DND-41 (cell line): ENCODE measurements at regions not wholly inside any gene's neighbourhood (a gene's known extent, or its start where the extent isn't known, plus 50 kb on each side); places are given as distances from the start of the nearest gene placed in this dataset.
"Not testable (repeated sequence)": the region's sequence is repeated elsewhere in the genome, so short reads cannot be mapped to it uniquely, and the experiment has no call there.

Source experiments
- ATAC-seq: fragments of 200-7000 bp; cut with Tn5 transposase; 3 replicates; pipeline ENCODE4 v1.9.1; 2021; ENCODE audit warnings: low read depth; ENCODE audit not compliant: insufficient read depth
- DNase-seq: peaks from one replicate; pipeline ENCODE4 v3.0.0-alpha.2; 2020
- H2AFZ ChIP-seq: 2 replicates; pipeline ENCODE4 v1.6.0; 2012; ENCODE audit warnings: low read depth, low read length
- H3K27ac ChIP-seq: 2 replicates; pipeline ENCODE4 v1.5.1; 2012; ENCODE audit warnings: low read length, inconsistent platforms
- H3K27me3 ChIP-seq: fragments of 200-600 bp; sonication (generic); 2 replicates; pipeline ENCODE4 v1.6.0; 2012; ENCODE audit warnings: low read length, mild to moderate bottlenecking, inconsistent platforms; ENCODE audit not compliant: insufficient read depth, poor library complexity
- H3K36me3 ChIP-seq: 2 replicates; pipeline ENCODE4 v1.5.1; 2012; ENCODE audit warnings: low read length, inconsistent platforms; ENCODE audit not compliant: insufficient read depth
- H3K4me1 ChIP-seq: 2 replicates; pipeline ENCODE4 v1.5.1; 2012; ENCODE audit warnings: mild to moderate bottlenecking, low read length; ENCODE audit not compliant: insufficient read depth
- H3K4me2 ChIP-seq: 2 replicates; pipeline ENCODE4 v1.6.0; 2012; ENCODE audit warnings: mild to moderate bottlenecking, moderate library complexity, low read length, inconsistent platforms; ENCODE audit not compliant: insufficient read depth
- H3K4me3 ChIP-seq, 2 experiments: fragments of 200-600 bp in 1 of 2; shearing (Covaris generic) in 1 of 2; 2 replicates each; pipeline ENCODE4 v1.5.1; 2012 to 2016; ENCODE audit warnings: inconsistent platforms in 2 of 2, low read length in 2 of 2, mild to moderate bottlenecking in 2 of 2, low read depth in 1 of 2, moderate library complexity in 1 of 2
- H3K79me2 ChIP-seq: 2 replicates; pipeline ENCODE4 v1.6.0; 2012; ENCODE audit warnings: low read length, inconsistent platforms; ENCODE audit not compliant: insufficient read depth
- H3K9ac ChIP-seq: 2 replicates; pipeline ENCODE4 v1.6.0; 2012; ENCODE audit warnings: low read depth, mild to moderate bottlenecking, inconsistent platforms, low read length, moderate library complexity
- H3K9me3 ChIP-seq: 2 replicates; pipeline ENCODE4 v1.5.1; 2012; ENCODE audit warnings: low read length, moderate library complexity, mild to moderate bottlenecking, inconsistent platforms; ENCODE audit not compliant: insufficient read depth, severe bottlenecking
- H4K20me1 ChIP-seq: 2 replicates; pipeline ENCODE4 v1.6.0; 2012; ENCODE audit warnings: low read length; ENCODE audit not compliant: insufficient read depth
- CTCF ChIP-seq: IDR thresholded peaks from 2 replicates; pipeline ENCODE4 v1.5.1; 2012; ENCODE audit warnings: borderline replicate concordance, low read length, moderate library complexity, mild to moderate bottlenecking; ENCODE audit not compliant: poor library complexity, severe bottlenecking; ENCODE audit errors: extremely low read depth
- EZH2 ChIP-seq: IDR thresholded peaks from 3 replicates; pipeline ENCODE4 v1.6.1; 2012; ENCODE audit warnings: borderline replicate concordance, low read depth, mild to moderate bottlenecking, moderate library complexity, low read length, inconsistent platforms; ENCODE audit not compliant: severe bottlenecking

GRCh38 chrX:1086444-1087409 is 125.7 kb downstream of the CRLF2 start:
- ATAC-seq = no peak
- Histone ChIP-seq H3K4me1 (no peaks in the 10 kb centered on the region), H3K9ac (no peak overlapping the region), H3K9me3 (peaks cover 3% of the 10 kb centered on the region), H3K4me3 (no peak overlapping the region), H2AFZ (no peak overlapping the region), H3K27me3 (no peaks in the 10 kb centered on the region), H3K36me3 (no peaks in the 10 kb centered on the region), H3K79me2 (no peaks in the 10 kb centered on the region), H4K20me1 (no peaks in the 10 kb centered on the region), H3K4me2 (no peak overlapping the region), H3K27ac (no peak overlapping the region)
- TF ChIP-seq CTCF (no peak), EZH2 (no peak)
- no peak for DNase-seq

- H3K27ac ChIP-seq, DNase-seq, H3K27me3 ChIP-seq, H4K20me1 ChIP-seq, H3K79me2 ChIP-seq, H3K9ac ChIP-seq, H3K9me3 ChIP-seq, H3K4me3 ChIP-seq, H2AFZ ChIP-seq, ATAC-seq, H3K4me1 ChIP-seq, H3K4me2 ChIP-seq, H3K36me3 ChIP-seq: not testable (repeated sequence)
These were observed 126.6 kb downstream of the CRLF2 start for GRCh38 chrX:1085871-1086270.

GRCh38 chrX:1084689-1085088 is 127.8 kb downstream of the CRLF2 start:
- Histone ChIP-seq H3K9me3 (peaks cover 3% of the 10 kb centered on the region), H3K27ac (no peak overlapping the region), H3K36me3 (no peaks in the 10 kb centered on the region), H3K9ac (no peak overlapping the region), H3K4me1 (no peaks in the 10 kb centered on the region), H3K4me3 (no peak overlapping the region), H3K79me2 (no peaks in the 10 kb centered on the region), H3K4me2 (no peak overlapping the region), H2AFZ (no peak overlapping the region), H4K20me1 (no peaks in the 10 kb centered on the region), H3K27me3 (no peaks in the 10 kb centered on the region)
- ATAC-seq = no peak
- no peak for DNase-seq
- TF ChIP-seq EZH2 (no peak), CTCF (no peak)

- no peak overlapping the region for H3K9ac ChIP-seq
- no peaks in the 10 kb centered on the region for H3K27me3 ChIP-seq
- no peak overlapping the region for H3K4me3 ChIP-seq
- H3K79me2 ChIP-seq = no peaks in the 10 kb centered on the region
- H3K4me2 ChIP-seq = no peak overlapping the region
- no peak overlapping the region for H2AFZ ChIP-seq
- no peak overlapping the region for H3K27ac ChIP-seq
- H4K20me1 ChIP-seq = no peaks in the 10 kb centered on the region
- no peaks in the 10 kb centered on the region for H3K4me1 ChIP-seq
- ATAC-seq (no peak), DNase-seq (no peak)
- H3K36me3 ChIP-seq = no peaks in the 10 kb centered on the region
- H3K9me3 ChIP-seq = no peaks in the 10 kb centered on the region
- TF ChIP-seq EZH2 = no peak
- TF ChIP-seq CTCF = no peak
These were observed 135.4 kb downstream of the CRLF2 start for GRCh38 chrX:1076871-1077651.
